NCI-H345 treated with DMSO at 0.1 percent for 48 hours (cell line): ENCODE measurements at regions not wholly inside any gene's neighbourhood (a gene's known extent, or its start where the extent isn't known, plus 50 kb on each side); places are given as distances from the start of the nearest gene placed in this dataset.

Experiments used
- DNase-seq: peaks from one replicate; lab custom pipeline; 2025; ENCODE audit not compliant: unreplicated experiment; lab: John Stamatoyannopoulos, UW

GRCh38 chr4:11483046-11483445 is 54.4 kb upstream of the HS3ST1 start:
- no peak for DNase-seq

- DNase-seq = no peak
These were observed 52.0 kb upstream of the HS3ST1 start for GRCh38 chr4:11480683-11481082.
